Adipocyte (in vitro differentiated cells): ENCODE measurements at regions not wholly inside any gene's neighbourhood (a gene's known extent, or its start where the extent isn't known, plus 50 kb on each side); places are given as distances from the start of the nearest gene placed in this dataset.
"Not testable (repeated sequence)": the region's sequence is repeated elsewhere in the genome, so short reads cannot be mapped to it uniquely, and the experiment has no call there.

Source experiments
- DNase-seq: peaks from one replicate; pipeline ENCODE4 v3.0.0-alpha.2; 2015; ENCODE audit warnings: low read depth
- H3K27me3 ChIP-seq: replicated peaks from 2 replicates; pipeline ENCODE4 v1.7.0; 2013; ENCODE audit warnings: mild to moderate bottlenecking, low read length, moderate library complexity; ENCODE audit not compliant: control insufficient read depth, insufficient read depth
- H3K36me3 ChIP-seq: 2 replicates; pipeline ENCODE4 v1.7.0; 2013; ENCODE audit warnings: low read length, mild to moderate bottlenecking, moderate library complexity; ENCODE audit not compliant: control insufficient read depth, insufficient read depth, severe bottlenecking
- H3K4me1 ChIP-seq: 2 replicates; pipeline ENCODE4 v1.7.0; 2013; ENCODE audit warnings: mild to moderate bottlenecking, low read length, moderate library complexity; ENCODE audit not compliant: control insufficient read depth, insufficient read depth
- H3K4me3 ChIP-seq: 2 replicates; pipeline ENCODE4 v1.7.0; 2013; ENCODE audit warnings: mild to moderate bottlenecking, low read length, moderate library complexity
- H3K9ac ChIP-seq: 2 replicates; pipeline ENCODE4 v1.7.0; 2013; ENCODE audit warnings: mild to moderate bottlenecking, low read length, moderate library complexity
- H3K9me3 ChIP-seq: 2 replicates; pipeline ENCODE4 v1.7.0; 2013; ENCODE audit warnings: mild to moderate bottlenecking, low read length, moderate library complexity; ENCODE audit not compliant: control insufficient read depth

DNA sequence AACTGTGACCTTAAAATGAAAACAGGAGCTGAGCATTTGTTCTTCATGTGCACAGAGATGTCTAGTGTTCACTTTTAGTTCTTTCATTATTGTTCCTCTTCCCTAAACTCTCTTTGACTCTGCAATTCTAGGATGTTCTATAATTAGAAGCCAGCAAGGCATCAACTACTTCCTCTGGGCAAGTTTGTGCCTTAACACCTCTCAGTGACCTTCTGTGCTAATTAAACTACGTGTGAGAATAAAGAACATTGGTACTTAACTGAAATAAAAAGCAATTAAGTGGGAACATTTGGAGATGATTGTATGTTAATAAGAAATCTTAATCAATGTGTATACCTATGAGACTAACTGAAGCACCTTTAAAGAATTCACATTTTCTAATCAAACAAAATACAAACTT is 242.8 kb downstream of the RASEF start:
- Histone ChIP-seq H3K9ac (no peak overlapping the region), H3K27me3 (no peaks in the 10 kb centered on the region), H3K4me1 (no peaks in the 10 kb centered on the region), H3K9me3 (no peaks in the 10 kb centered on the region), H3K36me3 (no peaks in the 10 kb centered on the region), H3K4me3 (no peak overlapping the region)
- DNase-seq = no peak

DNA sequence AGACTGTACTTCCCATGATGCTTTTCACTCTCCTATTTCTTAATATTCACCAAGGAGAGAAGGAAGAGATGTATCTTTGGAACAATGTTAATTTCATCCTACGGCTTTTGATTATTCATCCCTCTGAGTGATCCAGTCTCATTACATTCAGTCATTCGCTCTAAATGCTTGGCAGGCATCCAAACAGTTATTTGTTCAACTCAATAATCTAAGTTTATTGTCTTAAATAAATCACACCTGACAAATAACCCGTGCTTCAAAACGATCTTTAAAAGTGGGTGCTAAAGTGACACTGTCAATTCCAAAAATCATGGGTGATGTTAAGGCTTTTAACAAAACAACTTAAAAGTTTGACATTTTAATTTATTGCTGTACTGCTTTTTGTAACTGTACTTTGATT is 233.1 kb downstream of the RASEF start:
- H3K4me3 ChIP-seq = no peak overlapping the region
- no peaks in the 10 kb centered on the region for H3K27me3 ChIP-seq
- H3K36me3 ChIP-seq = no peaks in the 10 kb centered on the region
- no peaks in the 10 kb centered on the region for H3K9me3 ChIP-seq
- no peak for DNase-seq
- H3K9ac ChIP-seq = no peak overlapping the region
- no peaks in the 10 kb centered on the region for H3K4me1 ChIP-seq

DNA sequence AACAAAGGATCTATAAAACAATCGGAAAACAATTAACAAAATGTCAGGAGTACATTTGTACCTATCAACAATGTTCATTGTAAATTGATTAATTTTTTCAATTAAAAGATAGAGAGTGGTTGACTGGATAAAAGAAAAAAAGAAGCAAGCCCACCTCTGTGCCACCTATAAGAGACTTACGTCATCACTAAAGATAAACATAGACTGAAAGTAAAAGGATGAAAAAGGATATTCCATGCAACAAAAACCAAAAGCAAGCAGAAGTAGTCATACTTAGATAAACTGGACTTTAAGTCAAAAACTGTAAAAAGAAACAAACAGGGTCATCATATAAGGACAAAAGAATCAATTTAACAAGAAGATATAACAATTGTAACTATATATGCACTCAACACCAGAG is 197.4 kb downstream of the RASEF start:
- no peaks in the 10 kb centered on the region for H3K4me1 ChIP-seq
- no peaks in the 10 kb centered on the region for H3K27me3 ChIP-seq
- H3K36me3 ChIP-seq = no peaks in the 10 kb centered on the region
- peaks cover 7% of the 10 kb centered on the region for H3K9me3 ChIP-seq
- no peak overlapping the region for H3K4me3 ChIP-seq
- H3K9ac ChIP-seq = no peak overlapping the region
- DNase-seq = no peak

DNA sequence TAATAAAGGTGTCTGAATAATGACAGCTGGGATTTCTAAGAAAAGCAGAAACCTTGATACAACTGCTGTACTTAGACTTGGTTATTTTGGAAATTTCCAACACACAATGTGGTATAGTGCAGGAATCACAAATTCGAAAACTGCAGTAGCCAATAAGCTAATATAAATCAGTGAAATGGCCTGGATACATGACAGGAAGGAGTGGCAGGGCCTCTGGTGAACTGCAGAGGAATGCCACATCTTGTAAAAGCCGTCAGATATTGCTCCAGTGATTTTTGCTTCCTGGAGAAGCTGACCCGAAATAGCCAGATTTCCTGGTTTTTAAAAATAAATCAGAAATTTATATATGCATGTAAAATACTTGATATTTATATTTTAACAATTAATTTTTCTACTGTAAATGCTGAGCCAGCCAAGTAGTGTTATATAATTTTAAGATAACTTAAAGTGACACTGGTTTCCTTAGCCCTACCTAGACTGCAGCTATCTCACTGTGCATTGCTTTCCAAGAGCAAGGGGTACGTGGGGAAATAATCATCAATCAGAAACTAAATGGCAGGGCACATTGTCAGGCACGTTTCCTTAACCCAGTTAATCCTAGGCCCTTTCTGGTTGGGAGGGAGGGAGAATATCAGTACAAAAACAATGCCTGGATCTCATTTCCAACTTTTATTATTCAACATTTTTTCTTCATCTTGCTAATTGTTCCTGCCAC is 182.4 kb downstream of the RASEF start:
- DNase-seq = no peak
- no peak overlapping the region for H3K9ac ChIP-seq

GRCh38 chr9:82882138-82882537 is 180.8 kb downstream of the RASEF start:
- DNase-seq = no peak
- H3K4me1 ChIP-seq = no peaks in the 10 kb centered on the region
- H3K27me3 ChIP-seq = no peaks in the 10 kb centered on the region
- no peak overlapping the region for H3K9ac ChIP-seq
- no peak overlapping the region for H3K4me3 ChIP-seq
- H3K36me3 ChIP-seq = no peaks in the 10 kb centered on the region
- H3K9me3 ChIP-seq = no peaks in the 10 kb centered on the region

More for the DNA sequence above, 182.4 kb downstream of the RASEF start:
- Histone ChIP-seq H3K27me3 (no peaks in the 10 kb centered on the region), H3K4me3 (no peak overlapping the region), H3K9me3 (no peaks in the 10 kb centered on the region), H3K4me1 (no peaks in the 10 kb centered on the region), H3K36me3 (no peaks in the 10 kb centered on the region)

DNA sequence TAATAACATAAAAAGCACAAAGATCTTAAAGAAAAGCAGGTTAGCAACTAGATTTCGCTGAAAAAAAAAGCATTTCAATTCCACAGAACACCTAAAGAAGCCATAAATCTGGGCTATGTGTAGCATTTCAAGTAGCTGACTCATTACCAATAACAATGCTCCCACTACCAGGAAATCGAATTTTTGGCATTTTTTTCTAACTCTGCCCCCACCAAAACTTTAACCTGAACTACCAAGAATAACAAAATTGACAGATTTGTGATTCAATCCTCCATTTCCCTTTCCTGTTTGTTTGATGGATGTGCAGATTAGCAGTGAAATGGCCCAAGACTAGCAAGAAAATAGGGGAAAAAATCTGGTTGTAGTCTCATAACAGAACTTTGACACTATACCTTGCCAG is 180.2 kb downstream of the RASEF start:
- H3K4me1 ChIP-seq = no peaks in the 10 kb centered on the region
- no peak overlapping the region for H3K4me3 ChIP-seq
- no peaks in the 10 kb centered on the region for H3K27me3 ChIP-seq
- no peaks in the 10 kb centered on the region for H3K36me3 ChIP-seq
- H3K9ac ChIP-seq = no peak overlapping the region
- no peak for DNase-seq
- no peaks in the 10 kb centered on the region for H3K9me3 ChIP-seq

- Histone ChIP-seq H3K9ac (no peak overlapping the region), H3K36me3 (no peaks in the 10 kb centered on the region), H3K9me3 (no peaks in the 10 kb centered on the region), H3K4me1 (no peaks in the 10 kb centered on the region), H3K4me3 (no peak overlapping the region), H3K27me3 (no peaks in the 10 kb centered on the region)
- no peak for DNase-seq
Measured at GRCh38 chr9:82883436-82883835, 179.5 kb downstream of the RASEF start.

DNA sequence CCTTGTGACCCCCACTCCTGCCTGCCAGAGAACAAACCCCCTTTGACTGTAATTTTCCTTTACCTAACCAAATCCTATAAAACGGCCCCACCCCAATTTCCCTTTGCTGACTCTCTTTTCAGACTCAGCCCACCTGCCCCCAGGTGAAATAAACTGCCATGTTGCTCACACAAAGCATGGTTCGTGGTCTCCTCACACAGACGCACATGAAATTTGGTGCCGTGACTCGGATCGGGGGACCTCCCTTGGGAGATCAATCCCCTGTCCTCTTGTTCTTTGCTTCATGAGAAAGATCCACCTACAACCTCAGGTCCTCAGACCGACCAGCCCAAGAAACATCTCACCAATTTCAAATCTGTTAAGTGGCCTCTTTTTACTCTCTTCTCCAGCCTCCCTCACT is 179.0 kb downstream of the RASEF start:
- DNase-seq, H3K4me3 ChIP-seq, H3K27me3 ChIP-seq: not testable (repeated sequence)

DNA sequence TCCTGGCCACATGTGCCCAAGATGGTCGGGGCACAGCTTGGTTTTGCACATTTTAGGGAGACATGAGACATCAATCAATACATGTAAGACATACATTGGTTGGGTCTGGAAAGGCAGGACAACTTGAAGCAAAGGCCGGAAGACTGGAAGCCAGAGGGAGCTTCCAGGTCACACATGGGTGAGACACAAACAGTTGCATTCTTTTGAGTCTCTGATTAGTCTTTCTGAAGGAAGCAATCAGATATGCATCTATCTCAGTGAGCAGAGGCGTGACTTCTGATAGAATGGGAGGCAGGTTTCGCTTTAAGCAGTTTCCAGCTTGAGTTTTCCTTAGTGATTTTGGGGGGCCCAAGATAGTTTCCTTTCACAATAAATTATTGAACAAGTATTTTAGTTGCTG is 172.5 kb downstream of the RASEF start:
- Histone ChIP-seq H3K9ac (no peak overlapping the region), H3K4me1 (no peaks in the 10 kb centered on the region), H3K27me3 (no peaks in the 10 kb centered on the region), H3K9me3 (no peaks in the 10 kb centered on the region), H3K4me3 (no peak overlapping the region), H3K36me3 (no peaks in the 10 kb centered on the region)
- no peak for DNase-seq

More for the DNA sequence above, 179.0 kb downstream of the RASEF start:
- not testable (repeated sequence) for H3K9ac ChIP-seq, H3K36me3 ChIP-seq, H3K4me1 ChIP-seq, H3K9me3 ChIP-seq

- Histone ChIP-seq H3K9ac (no peak overlapping the region), H3K27me3 (no peaks in the 10 kb centered on the region), H3K9me3 (no peaks in the 10 kb centered on the region), H3K4me3 (no peak overlapping the region), H3K4me1 (no peaks in the 10 kb centered on the region), H3K36me3 (no peaks in the 10 kb centered on the region)
- DNase-seq = no peak
Measured at GRCh38 chr9:82890865-82891264, 172.1 kb downstream of the RASEF start.

GRCh38 chr9:82891321-82891720 is 171.6 kb downstream of the RASEF start:
- Histone ChIP-seq H3K4me3 (no peak overlapping the region), H3K27me3 (no peaks in the 10 kb centered on the region), H3K36me3 (no peaks in the 10 kb centered on the region), H3K9ac (no peak overlapping the region), H3K9me3 (no peaks in the 10 kb centered on the region), H3K4me1 (no peaks in the 10 kb centered on the region)
- no peak for DNase-seq

DNA sequence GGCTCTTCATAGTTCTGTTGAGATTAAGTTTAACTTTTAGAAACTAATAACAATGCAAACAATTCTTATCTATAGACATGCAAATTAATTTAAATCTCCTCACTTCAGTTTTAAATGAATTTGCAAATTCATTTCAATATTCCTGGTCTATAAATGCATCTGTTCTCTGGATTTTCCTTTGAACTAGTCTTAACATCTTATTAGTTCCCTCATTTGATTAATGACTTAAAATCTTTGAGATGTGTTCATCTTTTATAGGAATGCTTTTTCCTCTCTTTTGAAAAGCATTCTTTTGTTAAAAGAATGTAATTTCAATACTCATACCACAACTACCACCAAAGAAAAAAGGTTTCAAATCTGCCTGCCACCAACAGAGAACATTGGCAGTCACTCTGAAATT is 169.4 kb downstream of the RASEF start:
- no peak overlapping the region for H3K9ac ChIP-seq
- no peak for DNase-seq
- no peaks in the 10 kb centered on the region for H3K27me3 ChIP-seq
- no peaks in the 10 kb centered on the region for H3K4me1 ChIP-seq
- H3K36me3 ChIP-seq = no peaks in the 10 kb centered on the region
- H3K9me3 ChIP-seq = no peaks in the 10 kb centered on the region
- no peak overlapping the region for H3K4me3 ChIP-seq
